Stimulated activated CD4-positive, alpha-beta T cell treated with anti-CD3 and anti-CD28 coated beads, Interleukin-1b, Interleukin-23, amount 100 ng/mL, for 1 hour (primary cell): ENCODE measurements at regions not wholly inside any gene's neighbourhood (a gene's known extent, or its start where the extent isn't known, plus 50 kb on each side); places are given as distances from the start of the nearest gene placed in this dataset.

Experiments used
- DNase-seq, 2 donors: peaks; one replicate each; pipeline ENCODE4 v3.0.0-alpha.2; 2020; ENCODE audit warnings: low read depth in 2 of 2

GRCh38 chrY:21267164-21267563 is 244.0 kb upstream of the RBMY1B start:
- no peak for DNase-seq

GRCh38 chrY:21287769-21288168 is 223.4 kb upstream of the RBMY1B start:
- no peak for DNase-seq

- DNase-seq = no peak
These were observed 222.2 kb upstream of the RBMY1B start for GRCh38 chrY:21288908-21289307.

- DNase-seq = no peak
These were observed 215.9 kb upstream of the RBMY1B start for GRCh38 chrY:21295206-21295605.

- no peak for DNase-seq
These were observed 208.9 kb upstream of the RBMY1B start for GRCh38 chrY:21302278-21302677.

- DNase-seq = no peak
These were observed 195.8 kb upstream of the RBMY1B start for GRCh38 chrY:21315366-21315765.
